Colonic mucosa (tissue), 4 donors: ENCODE measurements at regions not wholly inside any gene's neighbourhood (a gene's known extent, or its start where the extent isn't known, plus 50 kb on each side); places are given as distances from the start of the nearest gene placed in this dataset.

Experiments
- DNase-seq: peaks from one replicate; pipeline ENCODE4 v3.0.0-alpha.2; 2020
- H3K27ac ChIP-seq: fragments of 200-600 bp; one replicate; pipeline ENCODE4 v1.8.0; 2021
- H3K27me3 ChIP-seq: fragments of 200-600 bp; one replicate; pipeline ENCODE4 v1.8.0; 2021
- H3K36me3 ChIP-seq: fragments of 200-600 bp; one replicate; pipeline ENCODE4 v1.8.0; 2021
- H3K4me1 ChIP-seq: fragments of 200-600 bp; one replicate; pipeline ENCODE4 v1.8.0; 2021; ENCODE audit warnings: mild to moderate bottlenecking
- H3K4me3 ChIP-seq: fragments of 200-600 bp; one replicate; pipeline ENCODE4 v1.8.0; 2021
- H3K9ac ChIP-seq, 2 donors: one replicate each; pipeline ENCODE4 v1.7.0; 2013; ENCODE audit warnings: control low read depth in 2 of 2, low read depth in 2 of 2, low read length in 2 of 2
- H3K9me3 ChIP-seq: fragments of 200-600 bp; one replicate; pipeline ENCODE4 v1.8.0; 2021
- intact Hi-C: fragments of 100-400 bp; cut with DNase I; formaldehyde crosslinking; loops from one replicate; pipeline ENCODE4 v1.14.1; 2022
- TF ChIP-seq, protein P1 (sequence below): fragments of 200-600 bp; IDR thresholded peaks from one replicate; pipeline ENCODE4 v1.8.0; 2022; ENCODE audit warnings: antibody characterized with exemption, mild to moderate bottlenecking
- donor health status: healthy.
- donor health status: DM: no; HTN: no; CAD: no.
- donor health status: DM: no; HTN: no; CAD: no.

DNA sequence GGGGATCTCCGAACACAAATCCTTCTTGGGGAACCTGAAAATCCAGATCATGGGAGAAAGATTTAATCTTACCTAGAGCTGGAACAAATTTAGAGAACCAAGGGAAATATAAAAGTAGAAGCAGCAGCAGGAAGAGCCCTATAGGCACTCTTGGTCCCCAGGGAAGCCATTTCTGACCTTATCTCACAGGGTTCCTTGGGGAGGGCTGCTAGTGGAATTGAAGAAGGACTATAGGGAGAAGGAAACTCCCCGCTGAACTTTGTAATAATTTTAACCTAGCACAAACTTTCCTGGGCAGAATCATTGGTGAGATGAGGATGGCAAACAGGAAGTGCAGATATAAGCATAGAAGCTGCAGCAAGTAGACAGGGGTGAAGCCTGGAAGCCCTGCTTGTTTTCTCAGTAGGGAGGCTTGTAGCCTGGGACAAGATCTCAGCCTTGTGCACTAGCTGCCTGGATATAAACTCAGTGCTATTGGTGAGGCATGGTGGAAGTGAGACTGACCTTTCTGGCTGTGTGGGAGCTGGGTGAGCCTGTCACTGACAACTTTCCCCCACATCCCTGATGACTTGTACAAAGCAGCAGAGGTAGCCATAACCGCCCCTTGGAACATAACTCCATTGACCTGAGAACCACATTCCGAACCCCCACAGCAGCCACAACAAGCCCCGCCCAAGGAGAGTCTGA is 343.0 kb upstream of the TGFBR2 start:
- no peak for DNase-seq
- Histone ChIP-seq H3K9me3 (no peaks in the 10 kb centered on the region), H3K27ac (no peak overlapping the region), H3K36me3 (no peaks in the 10 kb centered on the region), H3K9ac (no peak overlapping the region), H3K4me3 (no peak overlapping the region), H3K4me1 (no peaks in the 10 kb centered on the region), H3K27me3 (no peaks in the 10 kb centered on the region)
- TF ChIP-seq, protein P1, sequence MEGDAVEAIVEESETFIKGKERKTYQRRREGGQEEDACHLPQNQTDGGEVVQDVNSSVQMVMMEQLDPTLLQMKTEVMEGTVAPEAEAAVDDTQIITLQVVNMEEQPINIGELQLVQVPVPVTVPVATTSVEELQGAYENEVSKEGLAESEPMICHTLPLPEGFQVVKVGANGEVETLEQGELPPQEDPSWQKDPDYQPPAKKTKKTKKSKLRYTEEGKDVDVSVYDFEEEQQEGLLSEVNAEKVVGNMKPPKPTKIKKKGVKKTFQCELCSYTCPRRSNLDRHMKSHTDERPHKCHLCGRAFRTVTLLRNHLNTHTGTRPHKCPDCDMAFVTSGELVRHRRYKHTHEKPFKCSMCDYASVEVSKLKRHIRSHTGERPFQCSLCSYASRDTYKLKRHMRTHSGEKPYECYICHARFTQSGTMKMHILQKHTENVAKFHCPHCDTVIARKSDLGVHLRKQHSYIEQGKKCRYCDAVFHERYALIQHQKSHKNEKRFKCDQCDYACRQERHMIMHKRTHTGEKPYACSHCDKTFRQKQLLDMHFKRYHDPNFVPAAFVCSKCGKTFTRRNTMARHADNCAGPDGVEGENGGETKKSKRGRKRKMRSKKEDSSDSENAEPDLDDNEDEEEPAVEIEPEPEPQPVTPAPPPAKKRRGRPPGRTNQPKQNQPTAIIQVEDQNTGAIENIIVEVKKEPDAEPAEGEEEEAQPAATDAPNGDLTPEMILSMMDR, result no peak
- intact Hi-C loops, result no loop called here

GRCh38 chr3:30263925-30264313 is 342.5 kb upstream of the TGFBR2 start:
- H3K9me3 ChIP-seq, result no peaks in the 10 kb centered on the region
- no peak overlapping the region for H3K27ac ChIP-seq
- no peak for DNase-seq
- intact Hi-C loops, result no loop called here
- TF ChIP-seq, protein P1, result no peak
- H3K4me3 ChIP-seq, result no peak overlapping the region
- no peaks in the 10 kb centered on the region for H3K27me3 ChIP-seq
- no peak overlapping the region for H3K9ac ChIP-seq
- H3K4me1 ChIP-seq, result no peaks in the 10 kb centered on the region
- no peaks in the 10 kb centered on the region for H3K36me3 ChIP-seq

- no peak for DNase-seq
- H3K4me3 ChIP-seq, result no peak overlapping the region
- H3K36me3 ChIP-seq, result no peaks in the 10 kb centered on the region
- H3K27ac ChIP-seq, result no peak overlapping the region
- no peak overlapping the region for H3K9ac ChIP-seq
- H3K9me3 ChIP-seq, result no peaks in the 10 kb centered on the region
- no peaks in the 10 kb centered on the region for H3K4me1 ChIP-seq
- intact Hi-C loops, result no loop called here
- TF ChIP-seq, protein P1, result no peak
- H3K27me3 ChIP-seq, result no peaks in the 10 kb centered on the region
Measured at GRCh38 chr3:30266524-30266923, 339.9 kb upstream of the TGFBR2 start.

DNA sequence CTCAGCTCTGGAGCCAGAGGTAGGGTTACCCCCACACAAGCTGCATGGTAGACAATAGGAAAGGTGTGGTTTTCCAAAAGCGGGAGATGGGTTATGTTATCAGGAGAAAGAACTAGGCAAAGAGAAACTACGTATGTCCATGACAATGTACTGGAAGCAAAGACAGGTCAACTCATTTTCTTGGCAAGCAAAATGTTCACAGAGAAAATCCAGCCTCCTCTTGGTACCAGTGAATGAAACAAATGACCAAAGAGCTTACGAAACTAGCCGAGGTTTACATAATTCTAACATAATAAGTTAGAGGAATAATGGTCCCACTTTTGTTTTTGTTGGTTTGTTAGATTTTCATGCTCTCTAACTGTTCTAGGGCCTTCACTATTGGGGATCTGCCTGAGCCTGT is 338.1 kb upstream of the TGFBR2 start:
- no peaks in the 10 kb centered on the region for H3K4me1 ChIP-seq
- TF ChIP-seq, protein P1, result no peak
- H3K36me3 ChIP-seq, result no peaks in the 10 kb centered on the region
- no peak overlapping the region for H3K4me3 ChIP-seq
- intact Hi-C loops, result no loop called here
- no peak for DNase-seq
- no peaks in the 10 kb centered on the region for H3K27me3 ChIP-seq
- H3K9me3 ChIP-seq, result no peaks in the 10 kb centered on the region
- H3K9ac ChIP-seq, result no peak overlapping the region
- H3K27ac ChIP-seq, result no peak overlapping the region

- no peak for DNase-seq
- H3K27me3 ChIP-seq, result no peaks in the 10 kb centered on the region
- no peaks in the 10 kb centered on the region for H3K36me3 ChIP-seq
- H3K9me3 ChIP-seq, result no peaks in the 10 kb centered on the region
- TF ChIP-seq, protein P1, result no peak
- intact Hi-C loops, result no loop called here
- H3K27ac ChIP-seq, result no peak overlapping the region
- no peak overlapping the region for H3K4me3 ChIP-seq
- no peaks in the 10 kb centered on the region for H3K4me1 ChIP-seq
- no peak overlapping the region for H3K9ac ChIP-seq
Measured at GRCh38 chr3:30269751-30270445, 336.5 kb upstream of the TGFBR2 start.
